Stimulated activated CD4-positive, alpha-beta T cell treated with anti-CD3 and anti-CD28 coated beads, Interleukin-1b, Interleukin-23, amount 100 ng/mL, for 24 hours (primary cell): ENCODE measurements at regions not wholly inside any gene's neighbourhood (a gene's known extent, or its start where the extent isn't known, plus 50 kb on each side); places are given as distances from the start of the nearest gene placed in this dataset.

Source experiments
- DNase-seq, 4 experiments: peaks; one replicate each; pipeline ENCODE4 v3.0.0-alpha.2; 2020; ENCODE audit warnings: low read depth in 4 of 4, low spot score in 1 of 4

GRCh38 chr9:135418161-135418560, 61.4 kb upstream of the PPP1R26 start:
- no peak for DNase-seq

DNA sequence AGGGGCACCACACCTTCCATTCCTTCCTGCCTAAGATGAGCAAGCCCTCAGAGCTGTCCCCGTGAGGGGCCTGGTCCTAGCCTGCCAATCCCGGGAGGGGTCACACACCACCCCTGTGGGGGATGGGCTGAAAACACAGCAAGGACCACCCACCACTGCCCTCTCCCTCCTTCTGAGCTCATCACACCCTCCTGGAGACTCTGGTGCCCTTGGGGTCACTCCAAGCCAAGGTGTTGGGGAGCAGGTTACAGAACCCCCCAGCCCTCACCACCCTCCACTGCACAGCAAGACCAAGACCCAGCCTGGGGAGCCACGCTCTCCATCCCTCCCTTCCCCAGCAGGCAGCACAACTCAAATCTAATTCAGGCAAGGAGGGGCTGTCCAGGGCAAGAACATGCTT, 60.5 kb upstream of the PPP1R26 start:
- no peak for DNase-seq

- no peak for DNase-seq
These were observed 57.1 kb upstream of the PPP1R26 start for GRCh38 chr9:135422341-135422944.

GRCh38 chr9:135423725-135424124, 55.9 kb upstream of the PPP1R26 start:
- DNase-seq: no peak
